Stimulated activated CD4-positive, alpha-beta T cell treated with anti-CD3 and anti-CD28 coated beads, Interleukin-12 subunit alpha, Interleukin-12 subunit beta, amount 100 ng/mL, for 24 hours (primary cell): ENCODE measurements at regions not wholly inside any gene's neighbourhood (a gene's known extent, or its start where the extent isn't known, plus 50 kb on each side); places are given as distances from the start of the nearest gene placed in this dataset.

Experiments used
- DNase-seq, 2 experiments: peaks; one replicate each; pipeline ENCODE4 v3.0.0-alpha.2; 2020; ENCODE audit warnings: low read depth in 2 of 2

DNA sequence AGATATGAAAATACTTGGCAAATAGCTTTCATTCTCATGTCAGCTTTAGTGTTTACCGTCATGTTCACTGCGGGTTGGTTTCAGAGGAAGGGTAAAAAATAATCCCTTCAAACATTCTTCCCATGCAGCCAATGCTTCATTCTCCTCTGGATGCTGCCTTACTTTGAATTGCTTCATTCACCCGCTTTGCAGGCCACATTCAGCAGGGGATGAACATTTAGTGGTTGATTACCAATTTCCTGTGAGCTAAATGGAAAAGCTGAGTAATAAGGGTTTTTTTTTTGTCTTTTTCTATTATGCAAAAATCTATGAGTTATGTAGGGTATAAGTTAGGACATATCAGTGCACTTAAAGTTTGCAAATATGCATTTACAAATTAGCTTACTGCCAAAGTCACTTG is 96.3 kb upstream of the MEF2C start:
- no peak for DNase-seq

DNA sequence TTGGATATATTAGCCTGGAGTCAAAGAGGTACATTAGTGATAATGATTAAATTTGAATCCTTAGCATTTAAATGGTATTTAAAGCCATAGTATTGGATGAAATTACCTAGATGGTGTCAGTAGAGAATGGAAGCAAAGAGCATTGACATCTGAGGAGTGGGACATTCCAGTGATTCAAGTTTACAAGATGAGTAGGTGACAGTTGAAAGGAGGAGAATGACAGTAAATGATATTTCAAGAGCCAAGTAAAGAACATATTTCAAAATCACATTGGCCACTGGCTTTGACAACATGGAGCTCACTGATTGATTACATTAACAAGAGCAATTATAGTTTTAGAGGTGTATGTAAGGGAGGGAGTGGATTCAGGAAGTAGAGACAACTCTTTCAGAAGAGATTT is 93.9 kb upstream of the MEF2C start:
- DNase-seq: no peak

DNA sequence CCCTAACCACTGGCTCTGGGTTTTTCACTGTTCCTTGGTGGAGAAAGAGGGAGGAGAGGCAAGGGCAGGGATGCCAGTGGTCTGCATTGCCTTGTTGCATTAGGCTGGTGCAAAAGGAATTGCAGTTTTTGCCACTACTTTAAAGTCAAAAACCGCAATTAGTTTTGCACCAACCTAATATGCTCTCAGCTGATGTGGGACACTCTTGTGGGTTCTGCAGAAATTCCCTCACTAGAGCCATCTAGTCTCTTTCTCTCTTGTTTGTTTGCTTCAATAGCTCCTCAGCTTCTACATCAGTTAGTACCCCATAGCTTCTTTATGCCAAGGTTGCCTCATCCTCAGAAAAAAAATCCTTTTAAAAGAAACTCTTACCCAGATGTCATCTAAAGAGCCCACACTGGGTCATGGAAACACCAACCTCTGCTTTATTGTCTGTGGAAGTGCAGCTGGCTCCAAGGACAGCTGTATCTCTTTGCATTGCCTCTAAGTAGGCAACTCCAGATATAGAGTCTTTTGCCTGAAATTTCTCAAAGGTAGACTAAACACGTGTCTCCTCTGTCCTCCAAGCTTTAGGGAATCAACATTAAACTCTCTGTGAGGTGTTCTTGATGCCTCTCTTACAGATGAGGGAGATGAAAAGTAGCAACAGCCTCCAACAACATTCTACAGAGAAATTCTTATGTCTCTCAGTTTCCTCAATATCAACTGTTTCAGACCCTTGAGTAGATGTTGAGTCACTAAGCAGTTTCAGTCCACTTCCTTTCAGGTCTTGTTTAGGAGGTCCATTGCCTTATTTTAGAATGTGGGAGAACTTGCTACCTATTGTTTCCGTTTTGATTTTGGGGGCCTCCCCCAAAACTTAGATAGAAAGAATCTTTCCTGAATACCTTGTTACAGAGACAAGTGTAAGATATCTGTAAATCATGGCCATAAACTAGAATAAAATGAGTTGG is 84.9 kb upstream of the MEF2C start:
- no peak for DNase-seq

DNA sequence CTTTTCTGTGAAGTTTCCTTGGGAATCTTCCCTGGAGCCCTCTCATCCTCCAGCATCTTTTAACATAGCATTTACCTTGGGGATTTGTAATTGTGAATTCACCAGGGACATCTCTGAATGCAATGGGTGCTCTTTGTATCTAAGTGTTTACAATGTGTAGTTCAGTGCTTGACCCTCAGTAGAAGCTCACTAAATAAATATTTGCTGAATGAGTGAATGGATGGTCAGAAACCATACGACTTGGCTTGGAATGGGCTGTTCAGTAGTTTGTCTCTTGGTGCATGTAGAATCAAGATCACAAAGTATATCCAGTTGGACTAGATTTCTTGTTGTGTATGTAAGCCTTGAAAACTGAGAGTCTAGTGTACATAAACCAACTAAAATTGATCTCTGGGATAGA is 81.8 kb upstream of the MEF2C start:
- DNase-seq: no peak

DNA sequence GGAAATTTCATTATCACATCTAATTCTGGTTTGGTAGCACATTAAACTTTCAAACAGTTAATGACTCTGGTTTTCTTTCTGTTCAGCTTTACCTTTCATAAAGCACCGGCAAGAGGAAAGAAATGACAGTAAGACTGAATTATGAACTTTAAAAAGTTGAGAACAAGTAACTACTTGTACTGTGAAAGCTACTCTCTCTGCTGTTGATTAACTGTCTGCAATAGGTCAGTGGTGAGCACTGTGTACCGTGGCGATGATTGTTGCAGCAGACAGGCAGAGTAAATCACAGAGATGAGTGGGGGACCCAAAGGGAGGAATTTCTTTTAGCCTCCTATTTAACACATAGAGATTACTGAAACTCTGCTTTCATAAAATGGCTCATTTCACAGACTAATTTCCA is 74.0 kb upstream of the MEF2C start:
- no peak for DNase-seq

DNA sequence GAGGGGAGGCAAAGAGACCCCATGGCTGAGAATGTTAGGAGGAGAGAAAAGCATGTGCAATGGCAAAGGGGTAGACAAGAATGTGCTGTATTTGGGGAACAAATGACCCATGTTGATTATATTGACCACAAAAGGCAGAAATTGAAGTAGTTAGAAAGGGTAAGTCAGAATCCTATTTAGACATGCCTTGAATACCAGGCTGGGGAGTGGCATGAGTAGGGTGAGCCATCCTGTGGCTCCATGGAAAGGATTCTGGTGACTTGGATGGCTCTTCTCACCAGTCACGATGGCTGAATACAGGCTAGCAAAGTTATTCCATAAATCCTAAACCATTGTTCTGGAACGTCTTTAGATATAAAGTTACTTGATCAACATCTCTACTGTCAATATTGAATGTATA is 73.4 kb upstream of the MEF2C start:
- no peak for DNase-seq

DNA sequence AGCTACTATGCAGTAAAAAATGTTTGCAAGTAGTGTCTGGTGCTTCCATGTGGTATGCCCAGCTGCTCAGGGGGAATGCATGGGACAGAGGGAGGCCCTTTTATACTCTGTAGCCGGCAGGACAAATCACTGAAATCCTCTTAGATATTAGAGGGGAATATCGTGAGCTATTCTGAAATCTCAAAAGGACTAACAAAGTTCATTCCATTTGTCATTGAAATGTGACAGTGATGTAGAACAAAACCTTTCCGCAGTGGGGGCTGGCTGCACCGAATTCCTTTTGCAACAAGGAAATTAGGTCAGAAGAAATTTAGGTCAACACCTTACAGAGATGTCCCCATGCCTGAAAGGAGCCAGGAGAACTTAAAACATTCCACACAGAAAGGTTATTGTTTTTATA is 72.4 kb upstream of the MEF2C start:
- DNase-seq: no peak

DNA sequence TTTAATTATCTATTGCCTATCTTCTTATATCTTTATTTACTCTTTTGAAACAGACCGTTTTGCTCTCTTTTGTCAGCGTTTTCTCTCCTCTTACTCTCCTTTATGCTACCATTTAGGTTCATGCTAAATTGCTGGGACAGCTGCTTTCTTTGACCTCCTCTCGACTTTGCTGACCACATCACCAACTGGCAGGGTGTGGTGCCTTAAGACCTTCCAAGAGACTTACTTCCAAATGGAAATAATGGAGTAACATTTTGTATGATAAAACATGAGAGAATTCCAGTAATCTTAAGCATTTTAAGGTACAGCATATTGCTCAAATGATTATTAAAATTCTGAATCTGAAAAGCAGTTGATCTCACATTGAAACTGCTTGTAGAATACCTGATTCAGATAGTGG is 71.5 kb upstream of the MEF2C start:
- DNase-seq: no peak

DNA sequence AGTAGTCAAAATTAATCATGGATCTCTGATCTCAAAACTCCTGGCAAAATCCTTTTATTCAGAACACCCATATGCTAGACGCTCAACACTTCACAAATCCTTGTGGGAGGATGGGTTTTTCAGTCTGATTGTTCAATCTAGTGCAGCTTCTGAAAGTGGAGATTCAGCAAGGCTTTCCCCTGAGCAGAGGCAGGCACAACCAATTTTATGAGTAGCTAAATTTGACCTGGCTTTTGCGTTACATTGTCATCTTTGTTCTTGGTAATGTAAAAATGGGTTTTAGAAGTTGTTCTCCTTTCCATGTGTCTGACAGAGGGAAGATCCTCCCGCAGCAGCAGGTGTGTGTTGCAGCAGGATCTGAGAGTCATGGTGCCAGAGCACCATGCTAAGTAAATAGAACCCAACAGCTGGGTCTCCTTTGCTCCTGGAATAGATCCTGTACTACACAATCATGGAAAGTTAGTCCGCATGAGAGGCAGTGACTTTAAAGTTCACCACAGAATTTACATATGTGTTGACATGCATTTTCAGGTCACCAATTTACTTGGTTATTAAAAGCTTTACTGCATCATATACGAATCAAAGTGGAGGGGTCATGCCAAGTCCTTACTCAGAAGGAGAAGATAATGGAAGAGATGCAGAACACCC is 70.1 kb upstream of the MEF2C start:
- DNase-seq: no peak

DNA sequence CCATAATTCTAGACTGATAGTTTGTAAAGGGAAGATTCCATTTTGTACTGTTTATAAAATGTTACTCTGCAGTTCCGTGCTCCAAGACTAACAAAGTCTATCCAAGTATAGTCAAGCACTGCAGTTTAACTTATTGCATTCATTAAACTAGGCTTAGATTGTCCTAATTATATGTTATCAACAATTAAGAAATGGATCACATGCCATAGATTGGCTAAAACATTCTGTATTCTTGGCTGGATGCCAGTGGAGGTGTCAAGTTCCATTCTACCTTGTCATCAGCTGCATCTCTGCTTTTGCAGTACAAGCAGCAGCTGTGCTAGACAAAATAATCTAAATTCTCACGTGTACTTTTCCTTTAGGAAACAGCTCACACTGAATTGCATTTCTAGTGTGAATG is 69.4 kb upstream of the MEF2C start:
- no peak for DNase-seq

DNA sequence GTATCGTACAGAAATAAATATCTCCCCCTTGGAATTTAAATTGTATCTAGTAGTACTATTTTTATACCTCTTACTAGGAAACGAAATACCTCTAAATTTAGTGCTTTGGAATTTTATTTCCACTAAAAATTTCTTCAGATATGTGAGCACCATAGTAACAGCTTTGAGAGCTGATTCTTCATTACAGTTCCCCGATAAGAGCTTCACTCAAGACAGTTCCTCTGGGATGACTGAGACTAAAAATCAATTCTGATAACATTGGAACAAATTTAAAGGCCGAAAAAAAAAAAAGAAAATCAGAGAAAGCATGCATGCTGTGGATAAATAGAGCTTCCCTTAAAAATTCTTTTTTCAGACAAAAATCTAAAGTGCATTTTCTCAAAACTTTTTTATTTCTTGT is 68.5 kb upstream of the MEF2C start:
- no peak for DNase-seq

DNA sequence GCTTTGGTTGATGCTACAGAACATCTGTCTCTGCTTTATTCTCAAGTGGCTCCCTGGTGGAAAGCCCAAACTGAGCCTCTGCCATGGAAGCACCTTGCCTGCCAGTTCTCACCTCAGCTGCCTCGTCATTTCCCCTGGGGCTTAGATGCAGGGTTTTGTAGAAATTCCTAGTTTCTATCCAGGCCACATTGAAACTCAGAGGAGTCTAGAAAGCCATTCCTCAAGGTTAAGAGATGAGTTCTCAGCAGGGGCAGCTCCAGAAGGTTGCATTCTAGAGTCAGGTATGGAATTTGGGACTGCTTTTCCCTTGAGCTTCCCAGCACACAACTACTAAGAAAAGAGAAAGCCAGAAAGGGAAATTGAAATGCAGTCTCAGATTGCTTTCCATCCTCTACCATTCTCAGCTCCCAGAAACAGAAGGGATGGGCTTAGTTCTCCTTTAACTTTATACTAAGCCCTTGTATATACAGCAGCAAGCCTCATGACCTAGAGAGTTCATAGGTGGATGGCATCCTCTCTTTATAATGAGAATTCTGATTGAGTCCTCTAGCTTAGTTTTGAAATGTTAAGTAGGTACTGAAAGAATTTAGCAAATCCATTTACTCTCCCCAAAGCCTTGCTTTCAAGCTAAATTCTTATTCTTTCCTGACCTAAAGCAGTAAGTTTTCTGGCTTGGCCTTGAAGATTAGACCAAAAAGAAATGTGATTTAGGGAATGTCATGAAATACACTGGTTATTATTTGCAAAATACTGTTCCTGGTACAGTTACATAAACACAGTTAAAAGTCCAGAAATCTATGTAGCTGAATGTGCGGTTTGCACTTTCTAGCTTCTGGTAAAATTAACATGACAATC is 66.0 kb upstream of the MEF2C start:
- DNase-seq: no peak

DNA sequence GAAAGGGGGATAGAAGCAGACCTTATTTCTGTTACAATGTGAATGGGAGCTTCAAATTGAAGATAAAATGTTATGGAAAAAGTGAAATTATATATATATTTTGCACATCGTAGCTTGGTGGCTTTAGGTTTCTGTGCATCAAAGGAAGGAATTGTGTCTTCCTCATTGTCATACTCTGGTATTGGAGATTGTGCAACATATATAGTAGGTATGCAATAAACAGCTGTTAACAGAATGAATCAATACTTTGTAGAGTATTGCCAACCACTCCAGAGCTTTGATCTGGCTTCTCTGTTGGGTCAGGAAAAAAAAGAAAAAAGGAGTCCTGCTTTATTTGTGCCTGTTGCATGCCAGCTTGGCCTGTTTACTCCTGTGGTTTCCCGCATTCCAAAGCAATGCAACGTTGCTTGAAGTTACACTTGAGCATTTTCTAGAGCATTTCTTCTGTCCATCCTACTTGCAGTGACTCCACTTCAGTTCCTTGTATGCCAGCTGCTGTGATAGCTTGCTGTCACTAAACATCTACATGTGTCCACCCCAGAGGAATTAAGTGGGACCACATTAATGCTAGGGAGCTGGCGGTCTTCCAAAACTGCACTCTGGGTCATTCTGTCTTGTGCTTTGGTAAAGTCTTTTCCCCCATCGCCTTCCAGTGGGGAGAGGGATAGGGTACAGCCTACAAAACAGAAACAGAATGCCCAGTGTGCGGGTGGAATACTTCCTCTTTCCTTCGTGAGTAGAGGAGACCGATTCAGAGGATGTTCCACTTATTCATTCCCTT is 62.0 kb upstream of the MEF2C start:
- no peak for DNase-seq

DNA sequence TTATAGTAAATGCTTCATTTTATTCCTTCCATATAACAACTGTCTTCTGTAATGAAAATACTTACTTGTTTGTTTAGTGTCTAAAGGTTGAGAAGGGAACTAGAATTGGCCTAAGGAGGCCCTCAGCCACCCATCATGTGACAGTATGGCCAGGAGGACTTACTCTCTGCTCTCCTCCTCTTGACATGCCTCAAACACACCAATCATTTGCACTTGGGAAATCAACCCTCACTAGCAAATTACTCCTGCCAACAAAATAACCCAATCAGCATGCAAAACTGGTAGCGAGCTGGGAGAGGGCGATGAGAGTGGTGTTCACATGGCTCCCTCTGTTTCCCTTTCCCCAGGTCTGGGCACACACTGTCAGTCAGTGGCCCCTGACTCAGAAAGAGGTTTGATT is 58.6 kb upstream of the MEF2C start:
- DNase-seq: no peak

DNA sequence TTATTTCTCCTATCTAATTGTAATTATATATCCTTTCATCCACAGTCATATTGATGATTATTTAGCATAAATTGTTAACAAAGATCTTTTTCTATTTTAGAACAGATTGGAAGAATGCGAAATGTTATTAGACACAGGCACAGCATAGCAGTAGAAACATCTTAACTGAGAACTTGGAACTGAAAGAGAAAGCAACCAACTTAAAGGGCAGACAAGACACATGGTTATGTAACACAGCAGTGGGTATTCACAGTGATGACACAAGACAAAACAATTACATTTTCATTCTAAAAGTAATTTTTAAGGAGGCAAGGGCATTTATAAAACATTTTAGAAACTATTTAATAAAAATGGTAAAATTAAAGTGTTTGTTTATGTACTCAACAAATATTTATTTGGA is 57.7 kb upstream of the MEF2C start:
- DNase-seq: no peak

DNA sequence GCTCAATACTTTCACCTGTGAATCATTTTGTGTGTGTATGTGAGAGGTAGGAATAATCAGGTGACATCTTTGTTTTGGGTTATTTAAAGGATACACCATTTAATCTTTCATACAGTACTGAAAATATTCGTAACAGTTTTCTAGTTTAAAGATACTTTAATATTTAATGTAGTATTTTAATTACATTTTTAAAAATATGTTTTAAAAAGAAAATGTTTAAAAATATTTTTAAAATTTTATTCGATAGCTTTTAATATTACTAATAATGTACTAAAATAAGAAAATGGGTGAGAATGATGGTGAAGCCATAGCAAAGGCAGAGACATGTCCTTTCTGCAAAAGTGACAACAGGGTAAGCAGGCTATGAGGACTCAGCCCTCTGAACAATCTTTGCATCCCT is 56.3 kb upstream of the MEF2C start:
- DNase-seq: no peak

DNA sequence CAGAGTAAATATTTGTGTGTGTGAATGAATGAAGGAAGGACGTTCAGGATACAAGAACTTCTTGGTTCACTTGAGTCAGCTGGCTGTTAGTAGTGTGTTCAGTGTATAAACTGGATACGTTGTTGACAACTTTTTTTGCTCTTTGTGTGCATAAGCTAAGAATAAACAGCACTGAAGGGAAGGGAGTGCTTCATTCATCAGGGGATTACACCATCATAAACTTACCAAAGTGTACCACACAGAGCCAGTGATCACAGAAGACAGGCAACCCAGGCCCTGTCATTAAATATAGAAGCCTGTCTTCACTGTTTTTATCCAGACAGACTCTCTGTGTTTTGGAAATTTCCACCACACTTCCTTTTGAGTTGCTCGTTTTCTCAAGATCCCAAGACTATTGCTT is 55.5 kb upstream of the MEF2C start:
- no peak for DNase-seq

DNA sequence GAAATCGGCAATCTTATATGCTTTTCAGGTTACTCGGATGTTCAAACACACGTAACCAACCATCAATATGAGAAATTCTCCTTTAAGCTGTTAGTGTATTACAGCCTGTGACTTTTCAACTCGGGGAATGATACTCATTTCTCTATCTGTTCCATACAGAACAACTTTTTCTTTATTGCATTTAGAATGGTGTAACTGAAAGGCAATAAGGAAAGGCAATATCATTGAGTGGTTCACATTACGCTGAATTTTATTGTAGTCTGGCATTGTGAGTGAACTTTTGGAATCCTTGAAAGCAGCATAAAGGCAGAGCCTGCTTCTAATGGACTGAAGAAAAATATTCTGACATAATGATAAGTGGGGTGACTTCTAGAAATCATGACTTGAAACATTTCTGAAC is 54.4 kb upstream of the MEF2C start:
- no peak for DNase-seq

DNA sequence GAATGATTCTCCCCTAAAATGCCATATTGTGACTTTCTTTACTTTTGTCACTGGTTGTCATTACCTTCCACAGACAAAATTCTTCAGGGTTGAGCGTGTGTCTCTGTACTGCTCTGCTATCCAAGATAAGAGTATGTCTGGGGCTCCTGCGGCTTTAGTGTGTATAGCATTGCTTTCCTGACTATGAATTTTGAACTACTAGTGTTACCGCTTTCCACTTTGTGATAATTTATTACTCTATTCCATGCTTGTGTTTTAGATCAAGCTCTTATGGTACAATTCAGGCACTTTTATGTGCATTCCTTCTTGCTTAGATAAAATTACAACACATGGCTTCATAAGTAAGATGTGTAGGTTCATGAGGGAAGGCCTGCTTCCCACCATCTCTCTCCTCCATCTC is 51.5 kb upstream of the MEF2C start:
- DNase-seq: no peak
